ENCODE measurements at regions not wholly inside any gene's neighbourhood (a gene's known extent, or its start where the extent isn't known, plus 50 kb on each side); places are given as distances from the start of the nearest gene placed in this dataset.
"Not testable (repeated sequence)": the region's sequence is repeated elsewhere in the genome, so short reads cannot be mapped to it uniquely, and the experiment has no call there.

GRCh38 chr20:24418731-24419130 is 50.7 kb upstream of the SYNDIG1 start:
- no peaks in the 10 kb centered on the region for H3K4me1 Mint-ChIP-seq (ENCODE audit: unreplicated experiment)
- no peak overlapping the region for H3K27ac Mint-ChIP-seq
- TF ChIP-seq CTCF (conservative IDR thresholded peaks at IDR 0.05), result no peak
- peaks cover 5% of the 10 kb centered on the region for H3K9me3 Mint-ChIP-seq
- DNase-seq (ENCODE audit: extremely low spot score, unreplicated experiment), result no peak
- no peaks in the 10 kb centered on the region for H3K27me3 Mint-ChIP-seq
- H3K4me3 Mint-ChIP-seq, result no peak overlapping the region
- H3K36me3 Mint-ChIP-seq, result no peaks in the 10 kb centered on the region

- H3K4me1 Mint-ChIP-seq (ENCODE audit: unreplicated experiment), result no peaks in the 10 kb centered on the region
- H3K4me3 Mint-ChIP-seq, result no peak overlapping the region
- no peak overlapping the region for H3K27ac Mint-ChIP-seq
- H3K36me3 Mint-ChIP-seq, result no peaks in the 10 kb centered on the region
- TF ChIP-seq CTCF (conservative IDR thresholded peaks at IDR 0.05), result no peak
- H3K9me3 Mint-ChIP-seq, result peaks cover 5% of the 10 kb centered on the region
- no peaks in the 10 kb centered on the region for H3K27me3 Mint-ChIP-seq
- no peak for DNase-seq (ENCODE audit: extremely low spot score, unreplicated experiment)
These were observed 51.9 kb upstream of the SYNDIG1 start for GRCh38 chr20:24417485-24417884.

GRCh38 chr20:24415444-24415843 is 54.0 kb upstream of the SYNDIG1 start:
- not testable (repeated sequence) for H3K36me3 Mint-ChIP-seq; DNase-seq (ENCODE audit: extremely low spot score, unreplicated experiment); H3K27ac Mint-ChIP-seq; H3K4me3 Mint-ChIP-seq; H3K27me3 Mint-ChIP-seq; H3K4me1 Mint-ChIP-seq (ENCODE audit: unreplicated experiment); H3K9me3 Mint-ChIP-seq

GRCh38 chr20:24411834-24412216 is 57.6 kb upstream of the SYNDIG1 start:
- Mint-ChIP-seq H3K4me1 (ENCODE audit: unreplicated experiment) (no peaks in the 10 kb centered on the region), H3K27me3 (peaks cover 7% of the 10 kb centered on the region), H3K27ac (no peak overlapping the region), H3K36me3 (no peaks in the 10 kb centered on the region), H3K9me3 (peaks cover 5% of the 10 kb centered on the region), H3K4me3 (no peak overlapping the region)
- no peak for TF ChIP-seq CTCF (conservative IDR thresholded peaks at IDR 0.05)
- no peak for DNase-seq (ENCODE audit: extremely low spot score, unreplicated experiment)

- no peak for TF ChIP-seq CTCF (conservative IDR thresholded peaks at IDR 0.05)
- Mint-ChIP-seq H3K27ac (no peak overlapping the region), H3K4me1 (ENCODE audit: unreplicated experiment) (no peaks in the 10 kb centered on the region), H3K9me3 (peaks cover 5% of the 10 kb centered on the region), H3K4me3 (no peak overlapping the region), H3K36me3 (no peaks in the 10 kb centered on the region), H3K27me3 (peaks cover 7% of the 10 kb centered on the region)
- no peak for DNase-seq (ENCODE audit: extremely low spot score, unreplicated experiment)
These were observed 58.2 kb upstream of the SYNDIG1 start for GRCh38 chr20:24411003-24411833.

GRCh38 chr20:24407151-24407550 is 62.3 kb upstream of the SYNDIG1 start:
- TF ChIP-seq CTCF (conservative IDR thresholded peaks at IDR 0.05), result no peak
- Mint-ChIP-seq H3K36me3 (no peaks in the 10 kb centered on the region), H3K27me3 (peaks cover 13% of the 10 kb centered on the region), H3K4me3 (no peak overlapping the region), H3K9me3 (no peaks in the 10 kb centered on the region), H3K27ac (no peak overlapping the region), H3K4me1 (ENCODE audit: unreplicated experiment) (peaks cover 4% of the 10 kb centered on the region)
- DNase-seq (ENCODE audit: extremely low spot score, unreplicated experiment), result no peak
